GM11168 (cell line): ENCODE measurements at regions not wholly inside any gene's neighbourhood (a gene's known extent, or its start where the extent isn't known, plus 50 kb on each side); places are given as distances from the start of the nearest gene placed in this dataset.
"Not testable (repeated sequence)": the region's sequence is repeated elsewhere in the genome, so short reads cannot be mapped to it uniquely, and the experiment has no call there.

Experiments
- in situ Hi-C: fragments of 300-500 bp; cut with MboI; formaldehyde crosslinking; loops from one replicate; pipeline ENCODE4 v1.12.0; 2022; ENCODE audit warnings: low sequenced_read_pairs; ENCODE audit not compliant: unreplicated experiment

- in situ Hi-C loops: no loop called here
Measured at GRCh38 chr7:37592366-37592765, 91.2 kb upstream of the GPR141 start.

- in situ Hi-C loops: no loop called here
Measured at GRCh38 chr7:37594602-37595001, 89.0 kb upstream of the GPR141 start.

GRCh38 chr7:37598824-37599223 is 84.7 kb upstream of the GPR141 start:
- in situ Hi-C loops: no loop called here

- in situ Hi-C loops: no loop called here
Measured at GRCh38 chr7:37601321-37601720, 82.2 kb upstream of the GPR141 start.

GRCh38 chr7:37604078-37604477 is 79.5 kb upstream of the GPR141 start:
- in situ Hi-C loops: no loop called here

- in situ Hi-C loops: not testable (repeated sequence)
Measured at GRCh38 chr7:37617406-37617805, 66.2 kb upstream of the GPR141 start.

- in situ Hi-C loops: no loop called here
Measured at GRCh38 chr7:37633048-37633447, 50.5 kb upstream of the GPR141 start.
